Ishikawa (cell line): ENCODE measurements at regions not wholly inside any gene's neighbourhood (a gene's known extent, or its start where the extent isn't known, plus 50 kb on each side); places are given as distances from the start of the nearest gene placed in this dataset.

Experiments used
- CEBPB ChIP-seq: IDR thresholded peaks from 2 replicates; pipeline ENCODE4 v1.6.1; 2012
- CREB1 ChIP-seq: IDR thresholded peaks from 2 replicates; pipeline ENCODE4 v1.6.1; 2012; ENCODE audit warnings: low read depth
- EGR1 ChIP-seq: IDR thresholded peaks from 2 replicates; pipeline ENCODE4 v1.6.1; 2012
- EP300 ChIP-seq: IDR thresholded peaks from 2 replicates; pipeline ENCODE4 v1.6.1; 2012; ENCODE audit warnings: borderline replicate concordance
- FOXM1 ChIP-seq: IDR thresholded peaks from 2 replicates; pipeline ENCODE4 v1.6.1; 2012; ENCODE audit warnings: low read depth, borderline replicate concordance
- MAX ChIP-seq: IDR thresholded peaks from 2 replicates; pipeline ENCODE4 v1.6.1; 2012
- NFIC ChIP-seq: IDR thresholded peaks from 2 replicates; pipeline ENCODE4 v1.6.1; 2012
- RAD21 ChIP-seq: IDR thresholded peaks from 2 replicates; pipeline ENCODE4 v1.6.1; 2012; ENCODE audit warnings: low read depth
- TAF1 ChIP-seq: IDR thresholded peaks from 2 replicates; pipeline ENCODE4 v1.6.1; 2012; ENCODE audit warnings: low read depth, mild to moderate bottlenecking
- TCF12 ChIP-seq: IDR thresholded peaks from 2 replicates; pipeline ENCODE4 v1.6.1; 2012; ENCODE audit warnings: low read depth
- TEAD4 ChIP-seq: IDR thresholded peaks from 2 replicates; pipeline ENCODE4 v1.6.1; 2012
- USF1 ChIP-seq: IDR thresholded peaks from 2 replicates; pipeline ENCODE4 v1.6.1; 2012
- YY1 ChIP-seq: IDR thresholded peaks from 2 replicates; pipeline ENCODE4 v1.6.1; 2012; ENCODE audit warnings: low read depth
- ZBTB7A ChIP-seq: IDR thresholded peaks from 2 replicates; pipeline ENCODE4 v1.6.1; 2012; ENCODE audit warnings: low read depth
- TF ChIP-seq, protein P1 (sequence below): IDR thresholded peaks from 2 replicates; pipeline ENCODE4 v1.6.1; 2012; ENCODE audit warnings: low read depth, mild to moderate bottlenecking

GRCh38 chr7:119007236-119007635 is 782.7 kb downstream of the ANKRD7 start:
- TF ChIP-seq TAF1 (no peak), FOXM1 (no peak), MAX (no peak), EGR1 (no peak), EP300 (no peak), RAD21 (no peak), YY1 (no peak), USF1 (no peak), CREB1 (no peak), CEBPB (no peak), ZBTB7A (no peak), TCF12 (no peak), NFIC (no peak), TEAD4 (no peak)
- TF ChIP-seq, protein P1, sequence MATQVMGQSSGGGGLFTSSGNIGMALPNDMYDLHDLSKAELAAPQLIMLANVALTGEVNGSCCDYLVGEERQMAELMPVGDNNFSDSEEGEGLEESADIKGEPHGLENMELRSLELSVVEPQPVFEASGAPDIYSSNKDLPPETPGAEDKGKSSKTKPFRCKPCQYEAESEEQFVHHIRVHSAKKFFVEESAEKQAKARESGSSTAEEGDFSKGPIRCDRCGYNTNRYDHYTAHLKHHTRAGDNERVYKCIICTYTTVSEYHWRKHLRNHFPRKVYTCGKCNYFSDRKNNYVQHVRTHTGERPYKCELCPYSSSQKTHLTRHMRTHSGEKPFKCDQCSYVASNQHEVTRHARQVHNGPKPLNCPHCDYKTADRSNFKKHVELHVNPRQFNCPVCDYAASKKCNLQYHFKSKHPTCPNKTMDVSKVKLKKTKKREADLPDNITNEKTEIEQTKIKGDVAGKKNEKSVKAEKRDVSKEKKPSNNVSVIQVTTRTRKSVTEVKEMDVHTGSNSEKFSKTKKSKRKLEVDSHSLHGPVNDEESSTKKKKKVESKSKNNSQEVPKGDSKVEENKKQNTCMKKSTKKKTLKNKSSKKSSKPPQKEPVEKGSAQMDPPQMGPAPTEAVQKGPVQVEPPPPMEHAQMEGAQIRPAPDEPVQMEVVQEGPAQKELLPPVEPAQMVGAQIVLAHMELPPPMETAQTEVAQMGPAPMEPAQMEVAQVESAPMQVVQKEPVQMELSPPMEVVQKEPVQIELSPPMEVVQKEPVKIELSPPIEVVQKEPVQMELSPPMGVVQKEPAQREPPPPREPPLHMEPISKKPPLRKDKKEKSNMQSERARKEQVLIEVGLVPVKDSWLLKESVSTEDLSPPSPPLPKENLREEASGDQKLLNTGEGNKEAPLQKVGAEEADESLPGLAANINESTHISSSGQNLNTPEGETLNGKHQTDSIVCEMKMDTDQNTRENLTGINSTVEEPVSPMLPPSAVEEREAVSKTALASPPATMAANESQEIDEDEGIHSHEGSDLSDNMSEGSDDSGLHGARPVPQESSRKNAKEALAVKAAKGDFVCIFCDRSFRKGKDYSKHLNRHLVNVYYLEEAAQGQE: no peak

GRCh38 chr7:119010635-119011034 is 786.1 kb downstream of the ANKRD7 start:
- no peak for TF ChIP-seq TAF1
- TF ChIP-seq FOXM1: no peak
- no peak for TF ChIP-seq CREB1
- TF ChIP-seq YY1: no peak
- no peak for TF ChIP-seq ZBTB7A
- no peak for TF ChIP-seq EP300
- no peak for TF ChIP-seq TCF12
- TF ChIP-seq TEAD4: no peak
- TF ChIP-seq EGR1: no peak
- no peak for TF ChIP-seq CEBPB
- TF ChIP-seq, protein P1: no peak
- no peak for TF ChIP-seq NFIC
- no peak for TF ChIP-seq USF1
- TF ChIP-seq MAX: no peak

- TF ChIP-seq EGR1 (no peak), YY1 (no peak), TEAD4 (no peak), TAF1 (no peak), FOXM1 (no peak)
Observed at GRCh38 chr7:119026391-119026790, 801.9 kb downstream of the ANKRD7 start.

DNA sequence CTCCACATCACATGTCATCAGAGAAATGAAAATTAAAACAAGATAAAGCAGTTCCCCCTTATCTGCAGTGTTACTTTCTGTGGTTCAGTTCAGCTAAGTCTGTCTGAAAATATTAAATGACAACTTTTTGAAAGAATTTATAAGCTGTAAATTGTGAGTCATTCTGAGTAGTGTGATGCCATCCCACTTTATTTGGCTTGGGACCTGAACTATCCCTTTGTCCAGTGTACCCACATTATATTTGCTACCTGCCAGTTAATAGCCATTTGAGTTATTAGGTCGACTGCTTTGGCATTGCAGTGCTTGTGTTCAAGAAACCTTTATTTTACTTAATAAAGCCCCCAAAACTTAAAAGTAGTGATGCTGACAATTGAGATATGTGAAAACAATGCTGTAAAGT is 804.2 kb downstream of the ANKRD7 start:
- TF ChIP-seq TAF1 (no peak), NFIC (no peak), MAX (no peak), YY1 (no peak), FOXM1 (no peak), EP300 (no peak), USF1 (no peak), CREB1 (no peak)

DNA sequence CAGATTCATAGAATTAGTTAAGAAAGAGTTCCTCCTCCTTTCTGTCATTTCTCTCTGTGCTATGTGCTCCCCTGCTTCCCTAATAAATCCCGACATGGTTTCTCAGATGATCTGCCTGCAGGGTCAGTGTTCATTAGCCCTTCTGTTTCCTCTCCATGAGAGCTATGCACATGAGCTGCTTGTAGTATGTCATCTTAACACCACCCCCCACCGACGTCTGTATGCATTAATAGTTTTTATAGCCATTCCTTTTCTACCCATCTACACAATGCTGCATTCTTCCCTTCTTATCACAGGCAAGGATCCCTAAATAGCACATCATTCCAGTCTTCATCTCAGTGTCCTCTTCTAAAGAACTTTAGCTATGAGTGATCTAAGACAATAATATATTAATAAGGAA is 809.1 kb downstream of the ANKRD7 start:
- TF ChIP-seq TCF12: no peak
- TF ChIP-seq, protein P1: no peak
- TF ChIP-seq NFIC: no peak
- no peak for TF ChIP-seq USF1
- no peak for TF ChIP-seq FOXM1
- no peak for TF ChIP-seq TEAD4
- TF ChIP-seq YY1: no peak
- no peak for TF ChIP-seq MAX
- TF ChIP-seq ZBTB7A: no peak
- TF ChIP-seq CREB1: no peak
- no peak for TF ChIP-seq RAD21
